Peyer's patch (tissue), 4 donors: ENCODE measurements at regions not wholly inside any gene's neighbourhood (a gene's known extent, or its start where the extent isn't known, plus 50 kb on each side); places are given as distances from the start of the nearest gene placed in this dataset.

Experiments
- POLR2A ChIP-seq, 2 donors: fragments of 450-650 bp; IDR thresholded peaks; one replicate each; pipeline ENCODE4 v1.5.1; 2017; ENCODE audit warnings: antibody characterized with exemption in 2 of 2, mild to moderate bottlenecking in 2 of 2, moderate library complexity in 2 of 2
- TF ChIP-seq, protein P1 (sequence below), 6 experiments: fragments of 450-650 bp in 4 of 6; fragments of 200-600 bp in 2 of 6; sonication (generic) in 1 of 6; IDR thresholded peaks; one replicate each; pipeline ENCODE4 v1.5.1; 2017 to 2019; ENCODE audit warnings: antibody characterized with exemption in 6 of 6, mild to moderate bottlenecking in 3 of 6, moderate library complexity in 1 of 6

DNA sequence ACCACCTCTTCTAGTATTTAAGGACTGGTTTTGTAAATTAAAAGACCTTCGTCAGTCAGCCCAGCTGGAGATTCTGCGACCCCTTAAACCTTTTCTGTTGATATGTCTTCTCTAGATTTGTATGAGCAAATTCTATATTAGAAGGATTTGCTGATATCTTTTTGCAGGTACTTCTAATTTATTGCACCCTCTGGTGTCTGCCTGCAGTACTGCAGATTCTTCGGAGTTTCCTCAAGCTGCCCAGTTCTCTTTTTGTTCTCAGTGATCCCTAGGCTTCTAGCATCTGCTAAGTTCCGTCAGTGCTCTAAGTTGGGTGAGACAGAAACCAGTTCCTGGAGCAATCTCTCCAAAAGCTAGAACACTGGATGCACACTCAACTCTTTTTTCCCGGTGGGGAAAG is 545.2 kb downstream of the C4orf33 start:
- TF ChIP-seq, protein P1, sequence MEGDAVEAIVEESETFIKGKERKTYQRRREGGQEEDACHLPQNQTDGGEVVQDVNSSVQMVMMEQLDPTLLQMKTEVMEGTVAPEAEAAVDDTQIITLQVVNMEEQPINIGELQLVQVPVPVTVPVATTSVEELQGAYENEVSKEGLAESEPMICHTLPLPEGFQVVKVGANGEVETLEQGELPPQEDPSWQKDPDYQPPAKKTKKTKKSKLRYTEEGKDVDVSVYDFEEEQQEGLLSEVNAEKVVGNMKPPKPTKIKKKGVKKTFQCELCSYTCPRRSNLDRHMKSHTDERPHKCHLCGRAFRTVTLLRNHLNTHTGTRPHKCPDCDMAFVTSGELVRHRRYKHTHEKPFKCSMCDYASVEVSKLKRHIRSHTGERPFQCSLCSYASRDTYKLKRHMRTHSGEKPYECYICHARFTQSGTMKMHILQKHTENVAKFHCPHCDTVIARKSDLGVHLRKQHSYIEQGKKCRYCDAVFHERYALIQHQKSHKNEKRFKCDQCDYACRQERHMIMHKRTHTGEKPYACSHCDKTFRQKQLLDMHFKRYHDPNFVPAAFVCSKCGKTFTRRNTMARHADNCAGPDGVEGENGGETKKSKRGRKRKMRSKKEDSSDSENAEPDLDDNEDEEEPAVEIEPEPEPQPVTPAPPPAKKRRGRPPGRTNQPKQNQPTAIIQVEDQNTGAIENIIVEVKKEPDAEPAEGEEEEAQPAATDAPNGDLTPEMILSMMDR (IDR thresholded peaks at IDR 0.05) = peak in 5 of 6 experiments; percentile 25 to 77 (median 66)
- TF ChIP-seq POLR2A (IDR thresholded peaks at IDR 0.05) = no peak
